ENCODE measurements at regions not wholly inside any gene's neighbourhood (a gene's known extent, or its start where the extent isn't known, plus 50 kb on each side); places are given as distances from the start of the nearest gene placed in this dataset.
"Not testable (repeated sequence)": the region's sequence is repeated elsewhere in the genome, so short reads cannot be mapped to it uniquely, and the experiment has no call there.

GRCh38 chr21:15650735-15651134 is 79.0 kb upstream of the USP25 start:
- no peak for DNase-seq (ENCODE audit: low read depth in 2 of 2, low spot score in 1 of 2)

DNA sequence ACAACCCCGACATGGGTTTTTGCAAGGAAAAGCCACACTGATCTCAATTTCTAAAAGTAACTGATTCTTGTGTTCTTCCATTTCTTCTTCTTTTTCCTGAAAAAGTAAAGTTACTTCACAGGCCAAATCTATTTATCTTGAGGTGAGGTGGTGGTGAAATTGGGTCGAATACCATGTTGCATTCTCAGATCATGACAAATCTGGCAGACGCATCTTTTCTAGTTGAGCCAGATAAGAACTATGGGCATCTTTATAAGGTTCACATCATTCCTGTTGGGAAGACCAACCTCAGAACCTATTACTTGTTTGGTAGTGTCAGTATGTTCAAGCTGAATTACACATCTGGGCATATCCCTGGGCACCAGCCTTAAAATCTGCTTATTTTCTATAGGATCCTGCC is 78.6 kb upstream of the USP25 start:
- no peak for DNase-seq (ENCODE audit: low read depth in 2 of 2, low spot score in 1 of 2)

DNA sequence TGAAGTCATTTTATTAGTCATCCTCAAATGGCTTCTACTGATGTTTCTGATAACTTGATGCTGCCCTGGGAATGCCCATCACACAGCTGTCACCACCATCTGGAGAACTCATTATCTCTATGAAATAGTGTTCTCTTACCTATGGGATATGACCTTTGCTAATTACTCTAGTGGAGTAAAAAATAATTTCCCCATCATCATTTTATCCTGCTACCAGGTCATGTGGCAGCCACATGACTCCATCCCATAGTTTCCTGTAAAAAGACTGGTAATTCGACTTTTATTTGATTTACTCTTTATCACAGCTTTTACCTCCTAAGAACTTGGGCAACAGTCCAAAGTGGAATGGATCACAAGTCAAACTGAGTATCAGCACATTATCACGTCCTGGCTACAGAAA is 76.1 kb upstream of the USP25 start:
- DNase-seq (ENCODE audit: low read depth in 2 of 2, low spot score in 1 of 2), result no peak

GRCh38 chr21:15654171-15654570 is 75.6 kb upstream of the USP25 start:
- DNase-seq (ENCODE audit: low read depth in 2 of 2, low spot score in 1 of 2), result no peak

DNA sequence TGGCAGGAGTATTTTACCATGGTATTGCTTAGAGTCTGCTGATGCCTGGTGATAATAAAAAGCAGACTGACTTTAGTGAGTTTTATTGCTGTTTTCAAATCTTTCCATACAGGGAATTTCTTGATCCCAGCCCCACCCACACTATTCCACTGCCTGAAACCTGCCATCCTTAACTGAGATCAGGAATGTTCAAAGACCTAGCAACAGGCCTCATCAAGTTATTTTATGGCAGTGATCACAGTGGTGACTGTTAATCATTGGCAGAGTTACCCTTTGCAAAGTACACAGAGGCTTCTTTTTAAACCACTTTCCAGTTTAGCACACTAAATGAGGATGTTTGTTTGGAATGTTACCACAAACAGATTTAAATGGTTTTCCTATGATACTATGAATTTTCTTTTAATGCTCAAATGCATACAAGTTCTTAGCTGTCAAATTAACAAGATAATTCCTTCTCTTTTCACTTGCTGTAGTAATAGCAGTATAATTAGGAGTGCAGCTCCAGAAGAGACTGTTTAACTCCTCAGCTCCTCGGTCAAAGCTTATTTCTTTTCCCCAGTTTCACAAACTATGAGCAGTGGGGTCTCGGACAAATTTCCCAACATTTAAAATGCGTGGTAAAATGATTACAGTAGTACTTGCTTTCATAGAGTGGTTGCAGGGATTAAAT is 69.9 kb upstream of the USP25 start:
- no peak for DNase-seq (ENCODE audit: low read depth in 2 of 2, low spot score in 1 of 2)

- DNase-seq (ENCODE audit: low read depth in 2 of 2, low spot score in 1 of 2), result no peak
Observed at GRCh38 chr21:15660423-15660804, 69.4 kb upstream of the USP25 start.

GRCh38 chr21:15667010-15667409 is 62.8 kb upstream of the USP25 start:
- no peak for DNase-seq (ENCODE audit: low read depth in 2 of 2, low spot score in 1 of 2)

- no peak for DNase-seq (ENCODE audit: low read depth in 2 of 2, low spot score in 1 of 2)
Observed at GRCh38 chr21:15667819-15668218, 62.0 kb upstream of the USP25 start.

- DNase-seq (ENCODE audit: low read depth in 2 of 2, low spot score in 1 of 2), result no peak
Observed at GRCh38 chr21:15669247-15669646, 60.5 kb upstream of the USP25 start.

GRCh38 chr21:15671188-15671587 is 58.6 kb upstream of the USP25 start:
- DNase-seq (ENCODE audit: low read depth in 2 of 2, low spot score in 1 of 2), result no peak

- not testable (repeated sequence) for DNase-seq (ENCODE audit: low read depth in 2 of 2, low spot score in 1 of 2)
Observed at GRCh38 chr21:15672578-15672977, 57.2 kb upstream of the USP25 start.

GRCh38 chr21:15676935-15677334 is 52.8 kb upstream of the USP25 start:
- DNase-seq (ENCODE audit: low read depth in 2 of 2, low spot score in 1 of 2), result no peak

DNA sequence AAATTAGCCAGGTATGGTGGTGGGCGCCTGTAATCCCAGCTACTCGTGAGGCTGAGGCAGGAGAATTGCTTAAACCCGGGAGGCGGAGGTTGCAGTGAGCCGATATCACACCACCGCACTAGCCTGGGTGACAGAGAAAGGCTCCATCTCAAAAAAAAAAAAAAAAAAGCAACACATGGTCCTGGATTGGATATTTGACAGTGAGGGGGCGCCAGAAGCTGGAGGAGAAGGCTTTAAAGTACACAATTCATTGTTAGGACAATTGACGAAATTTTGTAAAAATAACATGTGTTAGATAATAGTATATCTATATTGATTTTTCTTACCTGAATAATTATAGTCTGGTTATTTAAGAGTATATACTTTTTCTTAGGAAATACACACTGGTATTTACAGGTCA is 50.2 kb upstream of the USP25 start:
- DNase-seq (ENCODE audit: low read depth in 2 of 2, low spot score in 1 of 2), result no peak
